Prostate gland (tissue), 2 donors: ENCODE measurements at regions not wholly inside any gene's neighbourhood (a gene's known extent, or its start where the extent isn't known, plus 50 kb on each side); places are given as distances from the start of the nearest gene placed in this dataset.

Experiments used
- DNase-seq: peaks from one replicate; pipeline ENCODE4 v3.0.0-alpha.2; 2019; ENCODE audit warnings: low spot score
- H3K27ac ChIP-seq, 2 donors: fragments of 200-600 bp; sonication (generic); 2 replicates each; pipeline ENCODE4 v1.5.1; 2017 to 2019
- H3K27me3 ChIP-seq: fragments of 200-600 bp; sonication (generic); replicated peaks from 2 replicates; pipeline ENCODE4 v1.5.1; 2019; ENCODE audit not compliant: insufficient read depth
- H3K36me3 ChIP-seq, 2 donors: fragments of 200-600 bp; sonication (generic); 1 replicate in 1 of 2; 2 replicates in 1 of 2; pipeline versions ENCODE4 v1.5.1 to v1.8.1; 2017 to 2019
- H3K4me1 ChIP-seq: fragments of 200-600 bp; sonication (generic); replicated peaks from 2 replicates; pipeline ENCODE4 v1.5.1; 2019
- H3K4me3 ChIP-seq, 2 donors: fragments of 200-600 bp; sonication (generic); 2 replicates each; pipeline ENCODE4 v1.5.1; 2017 to 2019
- H3K9me3 ChIP-seq: fragments of 200-600 bp; sonication (generic); 2 replicates; pipeline ENCODE4 v1.5.1; 2017
- POLR2A ChIP-seq: fragments of 450-650 bp; IDR thresholded peaks from one replicate; pipeline ENCODE4 v1.6.1; 2016; ENCODE audit warnings: antibody characterized with exemption, mild to moderate bottlenecking
- POLR2AphosphoS5 ChIP-seq: sonication (generic); formaldehyde crosslinking; IDR thresholded peaks from one replicate; pipeline ENCODE4 v1.6.1; 2017; ENCODE audit warnings: antibody characterized with exemption
- WGBS: methylation state at CpG from one replicate; pipeline ENCODE4 v1.1.5; 2018; 5-methylcytosine and 5-hydroxymethylcytosine counted together
- intact Hi-C: fragments of 100-400 bp; cut with DNase I; formaldehyde crosslinking; loops from one replicate; pipeline ENCODE4 v1.14.2; 2022
- TF ChIP-seq, protein P1 (sequence below), 4 experiments: fragments of 200-600 bp in 2 of 4; fragments of 450-650 bp in 2 of 4; sonication (generic) in 2 of 4; IDR thresholded peaks; 1 replicate in 3 of 4; 2 replicates in 1 of 4; pipeline ENCODE4 v1.5.1; 2016 to 2019; ENCODE audit warnings: antibody characterized with exemption in 4 of 4, mild to moderate bottlenecking in 2 of 4, moderate library complexity in 2 of 4

DNA sequence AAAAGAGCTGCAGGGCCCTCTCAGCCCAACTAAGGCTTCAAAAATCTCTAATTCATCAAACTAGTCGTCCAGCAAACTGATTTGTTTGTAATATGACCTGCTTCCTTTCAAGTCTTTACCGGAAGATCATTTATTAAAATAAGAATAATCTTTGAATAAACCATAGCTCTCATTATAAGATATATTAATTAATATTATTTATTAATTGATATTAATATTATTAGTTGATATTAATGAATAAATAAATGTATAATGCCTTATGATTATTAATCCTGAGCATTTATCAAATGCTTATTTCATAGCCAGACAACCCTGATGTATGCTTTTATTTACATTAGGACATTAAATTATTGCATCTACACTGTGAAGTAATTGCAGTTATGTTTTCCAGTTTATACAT, 550.7 kb upstream of the ALCAM start:
- Histone ChIP-seq H3K27ac (no peak overlapping the region), H3K36me3 (no peaks in the 10 kb centered on the region), H3K4me3 (no peak overlapping the region), H3K9me3 (no peaks in the 10 kb centered on the region), H3K27me3 (no peaks in the 10 kb centered on the region), H3K4me1 (no peaks in the 10 kb centered on the region)
- 51% methylated on average over 2 of the region's 2 CpGs for WGBS
- TF ChIP-seq, protein P1, sequence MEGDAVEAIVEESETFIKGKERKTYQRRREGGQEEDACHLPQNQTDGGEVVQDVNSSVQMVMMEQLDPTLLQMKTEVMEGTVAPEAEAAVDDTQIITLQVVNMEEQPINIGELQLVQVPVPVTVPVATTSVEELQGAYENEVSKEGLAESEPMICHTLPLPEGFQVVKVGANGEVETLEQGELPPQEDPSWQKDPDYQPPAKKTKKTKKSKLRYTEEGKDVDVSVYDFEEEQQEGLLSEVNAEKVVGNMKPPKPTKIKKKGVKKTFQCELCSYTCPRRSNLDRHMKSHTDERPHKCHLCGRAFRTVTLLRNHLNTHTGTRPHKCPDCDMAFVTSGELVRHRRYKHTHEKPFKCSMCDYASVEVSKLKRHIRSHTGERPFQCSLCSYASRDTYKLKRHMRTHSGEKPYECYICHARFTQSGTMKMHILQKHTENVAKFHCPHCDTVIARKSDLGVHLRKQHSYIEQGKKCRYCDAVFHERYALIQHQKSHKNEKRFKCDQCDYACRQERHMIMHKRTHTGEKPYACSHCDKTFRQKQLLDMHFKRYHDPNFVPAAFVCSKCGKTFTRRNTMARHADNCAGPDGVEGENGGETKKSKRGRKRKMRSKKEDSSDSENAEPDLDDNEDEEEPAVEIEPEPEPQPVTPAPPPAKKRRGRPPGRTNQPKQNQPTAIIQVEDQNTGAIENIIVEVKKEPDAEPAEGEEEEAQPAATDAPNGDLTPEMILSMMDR (IDR thresholded peaks at IDR 0.05): no peak
- TF ChIP-seq POLR2A (no peak), POLR2AphosphoS5 (no peak)
- no peak for DNase-seq
- intact Hi-C loops: no loop called here

DNA sequence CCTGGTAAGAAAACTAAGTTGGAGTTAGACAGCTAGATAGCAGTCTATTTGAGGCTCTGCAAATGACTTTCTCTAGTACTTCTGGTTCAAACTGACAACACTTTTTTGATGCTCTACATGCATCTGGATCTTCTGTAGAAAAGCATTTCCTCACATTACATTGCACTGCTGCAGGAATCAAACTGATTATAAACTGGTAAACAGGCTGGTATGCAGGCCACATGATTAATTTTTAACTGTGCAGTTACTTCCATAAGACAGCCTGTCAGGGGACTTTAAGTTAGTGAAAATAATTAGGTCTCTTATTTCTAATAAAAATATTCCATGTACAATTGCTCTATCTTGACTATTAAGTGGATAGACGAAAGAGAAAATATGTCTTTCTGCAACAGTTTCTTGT, 550.0 kb upstream of the ALCAM start:
- TF ChIP-seq POLR2A (no peak), POLR2AphosphoS5 (no peak)
- TF ChIP-seq, protein P1 (IDR thresholded peaks at IDR 0.05): no peak
- intact Hi-C loops: no loop called here
- WGBS: 44% methylated on average over 1 of the region's 1 CpG
- Histone ChIP-seq H3K4me1 (no peaks in the 10 kb centered on the region), H3K36me3 (no peaks in the 10 kb centered on the region), H3K27me3 (no peaks in the 10 kb centered on the region), H3K27ac (no peak overlapping the region), H3K4me3 (no peak overlapping the region), H3K9me3 (no peaks in the 10 kb centered on the region)
- DNase-seq: no peak

DNA sequence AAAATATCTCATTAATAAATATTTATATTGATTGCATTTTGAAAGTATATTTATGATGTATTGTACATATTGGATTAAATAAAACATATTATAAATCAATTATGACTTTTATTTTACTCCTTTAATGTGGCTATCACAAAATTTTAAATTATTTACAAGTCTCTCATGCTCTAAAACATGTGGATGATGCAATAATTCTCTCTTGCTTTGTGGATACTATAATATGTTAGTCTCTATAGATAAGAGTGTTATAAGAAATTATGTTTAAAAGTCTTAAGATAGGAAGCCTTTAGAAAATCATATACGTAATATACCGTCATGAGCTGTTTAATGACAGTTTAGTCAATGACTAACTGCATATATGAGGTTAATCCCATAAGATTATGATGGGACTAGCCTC, 547.4 kb upstream of the ALCAM start:
- WGBS: 50% methylated on average over 2 of the region's 2 CpGs
- Histone ChIP-seq H3K36me3 (no peaks in the 10 kb centered on the region), H3K4me3 (no peak overlapping the region), H3K27me3 (no peaks in the 10 kb centered on the region), H3K4me1 (no peaks in the 10 kb centered on the region), H3K27ac (no peak overlapping the region), H3K9me3 (no peaks in the 10 kb centered on the region)
- TF ChIP-seq, protein P1 (IDR thresholded peaks at IDR 0.05): no peak
- TF ChIP-seq POLR2A (no peak), POLR2AphosphoS5 (no peak)
- intact Hi-C loops: no loop called here
- no peak for DNase-seq

DNA sequence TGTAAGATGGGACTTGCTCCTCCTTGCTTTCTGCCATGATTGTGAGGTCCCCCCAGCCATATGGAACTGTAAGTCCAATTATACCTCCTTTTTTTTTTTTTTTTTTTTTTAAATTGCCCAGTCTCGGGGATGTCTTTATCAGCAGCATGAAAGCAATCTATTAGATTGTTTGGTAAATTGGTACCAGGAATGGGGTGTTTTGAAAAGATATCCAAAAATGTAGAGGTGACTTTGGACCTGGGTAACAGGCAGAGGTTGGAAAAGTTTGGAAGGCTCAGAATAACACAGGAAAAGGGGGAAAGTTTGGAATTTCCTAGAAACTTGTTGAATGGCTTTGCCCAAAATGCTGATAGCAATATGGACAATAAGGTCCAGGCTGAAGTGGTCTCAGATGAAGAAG, 545.8 kb upstream of the ALCAM start:
- intact Hi-C loops: no loop called here

DNA sequence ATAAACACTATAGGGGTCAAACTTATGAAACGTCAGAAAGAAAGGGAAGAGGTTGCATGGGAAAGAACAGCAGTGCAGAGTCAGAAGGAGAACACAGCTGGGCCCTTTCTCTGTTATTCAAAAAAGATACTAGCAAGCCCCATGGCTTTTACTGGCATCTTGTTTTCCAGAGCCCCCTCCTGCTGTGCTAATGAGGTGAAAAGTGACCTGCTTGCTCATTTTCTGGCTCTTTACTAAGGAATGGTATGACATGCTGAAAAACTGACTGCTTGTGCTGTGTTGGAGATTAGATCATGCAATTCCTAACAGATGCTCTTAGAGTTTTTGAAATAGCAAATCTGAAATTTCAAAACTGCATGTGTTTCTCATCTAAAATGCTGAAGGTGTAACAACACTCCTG, 541.6 kb upstream of the ALCAM start:
- DNase-seq: no peak
- intact Hi-C loops: no loop called here
- no peak overlapping the region for H3K27ac ChIP-seq
- H3K27me3 ChIP-seq: no peaks in the 10 kb centered on the region
- H3K36me3 ChIP-seq: no peaks in the 10 kb centered on the region
- WGBS: 52% methylated on average over 1 of the region's 1 CpG
- TF ChIP-seq POLR2A (no peak), POLR2AphosphoS5 (no peak)
- TF ChIP-seq, protein P1 (IDR thresholded peaks at IDR 0.05): no peak
- no peaks in the 10 kb centered on the region for H3K9me3 ChIP-seq
- no peak overlapping the region for H3K4me3 ChIP-seq
- no peaks in the 10 kb centered on the region for H3K4me1 ChIP-seq

More for the DNA sequence above, 545.8 kb upstream of the ALCAM start:
- no peaks in the 10 kb centered on the region for H3K36me3 ChIP-seq
- H3K4me1 ChIP-seq: no peaks in the 10 kb centered on the region
- no peaks in the 10 kb centered on the region for H3K9me3 ChIP-seq
- no peak overlapping the region for H3K4me3 ChIP-seq
- 81% methylated on average over 1 of the region's 1 CpG for WGBS
- TF ChIP-seq, protein P1 (IDR thresholded peaks at IDR 0.05): no peak
- TF ChIP-seq POLR2AphosphoS5: no peak
- TF ChIP-seq POLR2A: no peak
- no peak for DNase-seq
- H3K27me3 ChIP-seq: no peaks in the 10 kb centered on the region
- no peak overlapping the region for H3K27ac ChIP-seq
